Occipital lobe (tissue), 1 donor: ENCODE measurements at regions not wholly inside any gene's neighbourhood (a gene's known extent, or its start where the extent isn't known, plus 50 kb on each side); places are given as distances from the start of the nearest gene placed in this dataset.

Experiments used
- DNase-seq: peaks from one replicate; lab custom pipeline; 2025; lab: John Stamatoyannopoulos, UW

- no peak for DNase-seq
These were observed 250.8 kb upstream of the OSR1 start for GRCh38 chr2:19609266-19609665.

- DNase-seq = no peak
These were observed 249.7 kb upstream of the OSR1 start for GRCh38 chr2:19607931-19608771.

DNA sequence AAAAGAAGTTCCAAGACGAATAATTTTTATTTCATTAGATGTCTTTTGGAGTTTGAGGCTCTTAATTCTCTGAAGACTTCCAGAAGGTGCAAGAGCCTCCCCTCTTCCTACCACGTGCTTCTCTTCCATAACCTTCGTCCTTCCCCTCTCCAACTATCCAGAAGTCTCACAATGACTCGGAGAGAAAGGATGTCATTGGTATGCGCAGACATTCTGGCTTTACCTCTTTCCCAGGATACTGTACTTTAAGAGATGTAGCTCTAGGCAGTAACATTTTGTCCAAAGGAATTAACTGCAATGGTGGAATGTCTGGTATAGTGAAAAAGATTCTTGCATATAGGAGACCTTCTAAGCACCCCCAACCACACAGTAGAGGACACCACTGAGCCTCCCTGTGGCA is 249.0 kb upstream of the OSR1 start:
- no peak for DNase-seq

GRCh38 chr2:19600982-19601381 is 242.6 kb upstream of the OSR1 start:
- DNase-seq = no peak

GRCh38 chr2:19600506-19600905 is 242.1 kb upstream of the OSR1 start:
- DNase-seq = no peak

DNA sequence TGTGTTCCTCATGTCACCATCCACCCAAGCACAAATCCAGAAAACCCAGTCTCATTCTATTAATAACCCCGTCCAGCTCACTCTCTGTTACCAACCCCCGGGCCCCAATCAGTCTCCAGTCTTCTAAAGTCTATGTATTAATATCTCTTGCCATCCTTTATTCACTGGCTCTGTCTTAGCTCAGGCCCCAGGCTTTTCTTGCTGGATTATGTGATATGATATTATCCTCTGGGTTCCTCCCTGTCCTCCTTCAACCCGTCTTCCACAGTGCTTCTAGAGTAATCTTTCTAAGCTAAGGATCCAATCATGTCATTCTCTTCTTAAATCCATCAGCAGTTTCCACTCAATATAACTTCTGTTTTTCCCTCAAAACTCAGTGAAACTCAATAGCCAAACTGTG is 240.5 kb upstream of the OSR1 start:
- no peak for DNase-seq

DNA sequence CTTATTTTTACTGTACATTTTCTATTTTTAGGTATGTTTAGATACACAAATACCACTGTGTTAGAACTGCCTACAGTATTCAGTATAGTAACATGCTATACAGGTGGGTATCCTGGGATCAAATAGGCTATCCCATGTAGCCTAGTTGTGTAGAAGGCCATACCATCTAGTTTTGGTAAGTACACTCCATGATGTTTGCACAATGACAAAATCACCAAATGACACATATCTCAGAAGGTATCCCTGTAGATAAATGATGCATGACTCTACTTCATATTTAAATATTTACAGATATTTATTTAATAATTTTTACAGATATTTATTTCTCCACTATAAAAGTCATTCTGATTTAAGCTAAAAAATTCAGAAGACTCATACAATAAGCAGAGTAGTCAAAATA is 233.8 kb upstream of the OSR1 start:
- DNase-seq = no peak

GRCh38 chr2:19589791-19590190 is 231.4 kb upstream of the OSR1 start:
- no peak for DNase-seq

DNA sequence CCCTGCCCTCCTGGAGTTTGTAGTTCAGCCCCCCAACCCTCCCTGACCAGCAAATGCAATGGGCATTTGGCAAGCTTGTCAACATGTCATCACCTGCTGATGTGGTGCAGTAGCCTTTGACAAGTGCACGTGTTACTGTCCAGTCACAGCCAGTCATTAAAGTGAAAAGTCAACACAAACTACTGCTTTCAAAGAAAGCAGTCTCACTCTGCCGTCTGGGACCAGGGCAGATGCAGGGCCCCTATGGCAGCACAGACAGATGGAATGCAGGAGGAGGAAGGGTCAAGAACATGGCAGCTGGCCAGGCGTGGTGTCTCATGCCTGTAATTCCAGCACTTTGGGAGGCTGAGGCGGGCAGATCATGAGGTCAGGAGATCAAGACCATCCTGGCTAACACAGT is 222.4 kb upstream of the OSR1 start:
- no peak for DNase-seq

DNA sequence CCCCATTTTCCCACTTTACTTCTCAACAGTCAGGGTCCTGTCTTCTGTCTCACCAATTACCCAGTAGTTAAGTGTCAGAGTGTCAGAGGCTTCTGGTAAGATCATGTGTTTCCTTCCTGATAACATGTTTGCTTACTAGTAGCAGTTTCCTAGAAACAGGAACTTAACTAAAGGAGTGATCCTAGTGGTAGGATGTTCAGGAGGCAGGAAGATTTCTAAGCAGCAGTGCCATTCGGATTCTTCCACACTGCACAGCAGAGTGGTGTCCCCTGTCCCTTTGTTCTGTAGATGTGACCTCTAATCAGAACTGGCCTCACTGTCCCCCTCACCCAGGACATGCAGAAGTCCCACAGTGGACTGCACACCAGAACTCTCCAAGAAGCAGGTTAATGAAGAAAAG is 221.8 kb upstream of the OSR1 start:
- DNase-seq = no peak

- DNase-seq = no peak
These were observed 221.0 kb upstream of the OSR1 start for GRCh38 chr2:19579461-19579860.

DNA sequence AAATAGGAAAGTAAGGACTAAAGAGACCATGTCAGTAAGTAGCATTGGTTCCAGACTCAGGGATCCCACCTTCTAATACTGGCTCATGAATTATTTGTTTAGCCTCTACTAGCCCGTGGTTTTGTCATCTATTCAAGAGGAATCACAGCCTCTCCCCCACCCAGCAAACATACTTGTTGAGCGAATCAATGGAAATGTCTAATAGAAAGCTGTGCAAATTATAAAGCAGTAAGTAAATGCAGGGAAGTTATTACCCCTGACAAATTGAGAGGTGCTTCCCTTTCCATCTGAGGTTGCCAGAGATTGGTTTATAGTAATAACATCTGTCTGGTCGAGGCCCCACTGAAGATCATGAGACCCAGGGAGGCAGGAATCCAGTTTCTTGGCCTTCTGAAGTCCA is 219.3 kb upstream of the OSR1 start:
- no peak for DNase-seq

DNA sequence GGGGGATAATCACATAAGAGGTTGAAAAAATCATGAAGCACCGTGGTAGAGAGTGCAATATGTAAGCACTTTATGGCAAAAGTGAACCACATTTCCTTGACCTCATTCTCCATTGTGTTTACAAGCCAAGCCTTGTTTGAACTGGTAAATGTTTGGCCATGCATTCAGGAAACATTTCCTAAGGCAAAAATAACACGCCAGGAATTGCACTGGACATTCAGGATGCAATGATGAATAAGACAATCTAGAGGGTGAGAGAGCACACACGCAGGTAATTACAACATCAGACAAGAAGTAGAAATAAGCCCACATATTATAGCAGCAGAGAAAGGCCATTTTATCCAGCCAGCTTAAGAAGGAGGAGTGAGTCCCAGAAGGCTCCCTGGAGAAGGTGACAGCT is 218.0 kb upstream of the OSR1 start:
- DNase-seq = no peak

- no peak for DNase-seq
These were observed 217.2 kb upstream of the OSR1 start for GRCh38 chr2:19575641-19576040.

DNA sequence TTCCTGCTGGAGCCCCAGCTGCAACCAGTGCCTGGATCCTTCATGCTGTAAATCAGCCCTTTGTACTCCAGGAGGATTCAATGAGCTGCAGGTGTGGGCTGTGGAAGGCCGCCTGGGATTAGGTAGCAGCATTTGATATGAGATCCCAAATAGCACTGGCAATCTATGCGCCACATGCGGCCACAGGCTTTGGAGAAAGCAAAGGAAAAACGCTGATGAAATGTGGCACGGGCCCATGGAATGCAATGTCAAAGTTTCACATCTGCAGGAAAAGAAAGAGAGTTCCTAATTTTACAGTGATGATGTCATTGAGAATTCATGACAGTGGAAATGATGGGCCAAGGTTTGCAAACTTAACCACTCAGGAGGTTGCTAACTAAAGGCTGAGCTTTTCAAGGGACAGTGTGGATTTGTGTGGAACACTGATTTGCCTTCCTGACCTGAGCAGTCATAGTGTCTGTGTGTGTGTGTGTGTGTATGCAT is 216.4 kb upstream of the OSR1 start:
- no peak for DNase-seq

DNA sequence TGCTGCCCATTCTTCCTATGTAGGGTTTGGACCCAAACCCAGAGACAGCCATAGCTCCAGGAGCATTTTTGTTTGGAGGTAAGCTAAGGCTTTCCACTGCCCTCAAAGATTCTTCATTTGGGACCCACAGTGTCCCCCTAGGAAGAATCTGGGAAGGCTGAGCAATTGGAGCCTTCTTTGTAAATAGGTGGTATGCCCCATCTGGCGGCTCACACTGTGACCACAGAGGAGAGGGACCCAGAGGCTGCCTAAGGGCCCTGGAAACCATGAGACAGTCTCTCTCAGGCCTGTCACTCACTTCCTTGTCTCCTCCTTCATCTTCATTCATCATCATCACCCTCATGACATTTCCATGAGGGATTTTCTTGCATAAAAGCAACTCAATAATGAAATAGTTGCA is 215.4 kb upstream of the OSR1 start:
- DNase-seq = no peak

- DNase-seq = no peak
These were observed 213.3 kb upstream of the OSR1 start for GRCh38 chr2:19571773-19572172.

GRCh38 chr2:19569300-19569791 is 210.9 kb upstream of the OSR1 start:
- no peak for DNase-seq

DNA sequence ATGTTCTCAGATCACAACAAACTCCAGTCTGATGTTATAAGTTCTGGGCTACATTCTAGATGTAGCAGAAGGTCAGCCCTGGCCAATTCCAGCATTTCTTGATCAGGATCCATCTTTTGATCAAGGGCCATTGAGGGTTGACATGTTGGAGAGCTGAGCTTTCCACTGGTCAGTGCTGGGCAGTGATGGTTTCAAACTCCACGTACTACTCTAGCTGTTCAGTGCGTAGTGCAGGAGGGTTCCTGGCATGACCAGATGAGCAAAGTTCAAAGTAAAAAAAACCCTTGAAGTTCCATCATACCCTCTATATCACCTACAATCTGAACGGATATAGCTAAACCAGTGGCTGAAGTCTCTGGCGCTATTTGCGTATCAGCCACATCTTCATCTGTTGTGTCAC is 210.4 kb upstream of the OSR1 start:
- DNase-seq = no peak

GRCh38 chr2:19560785-19561184 is 202.4 kb upstream of the OSR1 start:
- DNase-seq = no peak

GRCh38 chr2:19559596-19560240 is 201.3 kb upstream of the OSR1 start:
- DNase-seq = no peak

- no peak for DNase-seq
These were observed 198.2 kb upstream of the OSR1 start for GRCh38 chr2:19556648-19557047.

- no peak for DNase-seq
These were observed 196.1 kb upstream of the OSR1 start for GRCh38 chr2:19554520-19554919.
